ENCODE measurements at regions not wholly inside any gene's neighbourhood (a gene's known extent, or its start where the extent isn't known, plus 50 kb on each side); places are given as distances from the start of the nearest gene placed in this dataset.
"Not testable (repeated sequence)": the region's sequence is repeated elsewhere in the genome, so short reads cannot be mapped to it uniquely, and the experiment has no call there.

DNA sequence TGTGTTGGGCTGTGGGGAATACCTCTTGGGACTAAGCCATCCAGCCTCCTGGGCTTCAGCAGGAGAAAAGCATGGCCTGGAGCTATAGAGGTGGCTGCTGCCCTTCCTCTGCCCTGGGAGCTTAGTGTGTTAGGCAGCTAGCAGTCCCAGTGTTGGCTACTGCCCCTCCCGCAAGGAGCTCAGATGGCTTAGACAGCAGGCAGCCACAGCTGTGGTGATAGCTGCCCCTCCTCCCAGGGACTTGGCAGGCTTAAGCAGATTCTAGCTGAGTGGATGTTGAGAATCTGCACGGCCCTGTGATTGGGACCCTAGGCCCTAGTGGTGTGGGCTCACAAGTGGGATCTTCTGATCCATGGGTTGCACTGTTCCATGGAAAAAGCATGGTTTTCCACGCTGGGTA lies 264.5 kb downstream of the TDRD3 start:
- no peak overlapping the region for H3K4me3 ChIP-seq (ENCODE audit: control insufficient read depth, low read depth, low read length)
- DNase-seq (ENCODE audit: low read depth), result no peak
- TF ChIP-seq, protein P1, sequence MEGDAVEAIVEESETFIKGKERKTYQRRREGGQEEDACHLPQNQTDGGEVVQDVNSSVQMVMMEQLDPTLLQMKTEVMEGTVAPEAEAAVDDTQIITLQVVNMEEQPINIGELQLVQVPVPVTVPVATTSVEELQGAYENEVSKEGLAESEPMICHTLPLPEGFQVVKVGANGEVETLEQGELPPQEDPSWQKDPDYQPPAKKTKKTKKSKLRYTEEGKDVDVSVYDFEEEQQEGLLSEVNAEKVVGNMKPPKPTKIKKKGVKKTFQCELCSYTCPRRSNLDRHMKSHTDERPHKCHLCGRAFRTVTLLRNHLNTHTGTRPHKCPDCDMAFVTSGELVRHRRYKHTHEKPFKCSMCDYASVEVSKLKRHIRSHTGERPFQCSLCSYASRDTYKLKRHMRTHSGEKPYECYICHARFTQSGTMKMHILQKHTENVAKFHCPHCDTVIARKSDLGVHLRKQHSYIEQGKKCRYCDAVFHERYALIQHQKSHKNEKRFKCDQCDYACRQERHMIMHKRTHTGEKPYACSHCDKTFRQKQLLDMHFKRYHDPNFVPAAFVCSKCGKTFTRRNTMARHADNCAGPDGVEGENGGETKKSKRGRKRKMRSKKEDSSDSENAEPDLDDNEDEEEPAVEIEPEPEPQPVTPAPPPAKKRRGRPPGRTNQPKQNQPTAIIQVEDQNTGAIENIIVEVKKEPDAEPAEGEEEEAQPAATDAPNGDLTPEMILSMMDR (conservative IDR thresholded peaks at IDR 0.05; ENCODE audit: control insufficient read depth, insufficient read depth, low read depth, low read length), result no peak

DNA sequence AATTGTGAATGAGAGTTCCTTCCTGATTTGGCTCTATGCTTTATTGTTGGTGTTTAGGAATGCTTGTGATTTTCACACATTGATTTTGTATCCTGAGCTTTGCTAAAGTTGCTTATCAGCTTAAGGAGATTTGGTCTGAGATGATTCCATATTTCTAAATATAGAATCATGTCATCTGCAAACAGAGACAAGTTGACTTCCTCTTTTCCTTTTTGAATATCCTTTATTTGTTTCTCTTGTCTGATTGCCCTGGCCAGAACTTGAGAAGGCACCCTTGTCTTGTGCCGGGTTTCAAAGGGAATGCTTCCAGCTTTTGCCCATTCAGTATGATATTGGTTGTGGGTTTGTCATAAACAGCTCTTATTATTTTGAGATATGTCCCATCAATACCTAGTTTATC lies 260.6 kb downstream of the TDRD3 start:
- not testable (repeated sequence) for DNase-seq (ENCODE audit: low read depth); H3K4me3 ChIP-seq (ENCODE audit: control insufficient read depth, low read depth, low read length)

DNA sequence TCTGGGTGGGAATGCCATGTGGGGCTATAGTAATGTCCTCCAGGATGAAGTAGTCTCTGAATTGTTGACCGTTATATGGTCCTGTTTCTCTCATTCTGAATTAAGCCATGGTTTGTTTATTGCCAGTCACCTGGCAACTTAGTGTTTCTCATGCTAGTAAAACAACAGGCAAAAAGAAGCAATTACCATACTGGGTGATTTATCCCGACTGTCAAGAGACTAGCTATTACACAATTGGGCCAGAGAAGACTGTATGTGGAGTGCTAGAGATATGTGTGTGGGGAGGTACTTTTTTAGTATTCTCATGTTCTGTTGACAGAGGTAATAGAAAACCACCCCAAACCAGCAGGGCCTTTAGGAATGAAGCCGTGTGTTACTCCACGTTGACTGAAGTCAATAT lies 258.2 kb downstream of the TDRD3 start:
- TF ChIP-seq, protein P1 (conservative IDR thresholded peaks at IDR 0.05; ENCODE audit: control insufficient read depth, insufficient read depth, low read depth, low read length), result no peak
- DNase-seq (ENCODE audit: low read depth), result no peak
- no peak overlapping the region for H3K4me3 ChIP-seq (ENCODE audit: control insufficient read depth, low read depth, low read length)

DNA sequence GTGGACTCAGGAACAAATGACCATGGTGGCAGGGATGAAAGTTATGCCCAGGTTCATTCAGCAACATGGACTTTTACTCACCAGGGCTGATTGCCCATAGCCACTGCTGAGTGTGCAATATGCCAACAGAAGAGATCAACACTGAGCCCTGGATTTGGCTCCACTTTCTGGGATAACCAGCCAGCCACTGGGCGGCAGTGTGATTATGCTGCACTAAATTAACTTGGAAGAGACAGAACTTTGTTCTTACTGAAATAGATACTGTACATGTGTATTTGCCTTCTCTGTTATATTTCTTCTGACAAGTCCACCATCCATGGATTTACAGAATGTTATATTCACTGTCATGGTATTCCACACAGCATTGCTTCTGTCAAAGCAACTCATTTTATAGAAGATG lies 257.4 kb downstream of the TDRD3 start:
- H3K4me3 ChIP-seq (ENCODE audit: control insufficient read depth, low read depth, low read length), result no peak overlapping the region
- no peak for DNase-seq (ENCODE audit: low read depth)
- TF ChIP-seq, protein P1 (conservative IDR thresholded peaks at IDR 0.05; ENCODE audit: control insufficient read depth, insufficient read depth, low read depth, low read length), result peak; percentile 35

DNA sequence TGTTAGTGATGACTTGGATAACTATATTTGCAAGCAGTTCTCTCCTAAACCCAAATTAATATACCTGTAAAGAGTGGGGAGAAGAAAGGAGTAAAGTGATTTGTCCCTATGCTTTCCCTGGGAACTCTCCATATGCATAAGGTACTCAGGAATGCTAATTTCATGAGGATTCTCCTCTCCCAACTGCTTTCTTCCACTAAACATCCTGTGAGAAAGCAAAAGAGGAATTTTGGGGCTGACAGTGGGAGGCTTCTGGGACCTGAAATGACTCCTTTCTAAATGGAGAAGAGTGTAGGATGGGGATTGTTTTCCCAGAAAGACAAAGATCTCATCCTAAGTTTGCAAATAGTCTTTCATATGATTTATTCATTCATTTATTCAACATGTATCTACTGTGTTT lies 250.5 kb downstream of the TDRD3 start:
- TF ChIP-seq, protein P1 (conservative IDR thresholded peaks at IDR 0.05; ENCODE audit: control insufficient read depth, insufficient read depth, low read depth, low read length), result no peak

DNA sequence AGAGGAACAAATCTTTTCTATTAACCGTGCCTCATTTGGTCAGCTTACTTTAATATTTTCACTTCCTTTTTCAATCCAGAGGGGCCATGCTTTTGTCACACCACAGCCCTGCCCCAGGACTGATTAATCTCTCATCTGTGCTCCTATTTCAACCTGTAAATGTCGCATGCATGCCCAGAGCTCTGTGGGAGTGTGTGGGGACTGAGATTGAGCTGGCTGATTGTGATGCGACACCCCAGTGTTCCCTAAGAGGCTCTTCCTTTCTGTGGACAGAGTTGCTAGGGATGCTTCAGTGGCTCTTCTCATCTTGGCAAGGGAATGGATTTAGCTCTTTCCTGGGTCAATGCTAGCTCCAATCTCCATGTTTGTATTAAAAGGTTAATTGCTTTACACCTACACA lies 249.6 kb downstream of the TDRD3 start:
- H3K4me3 ChIP-seq (ENCODE audit: control insufficient read depth, low read depth, low read length), result no peak overlapping the region
- TF ChIP-seq, protein P1 (conservative IDR thresholded peaks at IDR 0.05; ENCODE audit: control insufficient read depth, insufficient read depth, low read depth, low read length), result no peak
- DNase-seq (ENCODE audit: low read depth), result no peak

More for the DNA sequence above, 250.5 kb downstream of the TDRD3 start:
- H3K4me3 ChIP-seq (ENCODE audit: control insufficient read depth, low read depth, low read length), result no peak overlapping the region
- no peak for DNase-seq (ENCODE audit: low read depth)

DNA sequence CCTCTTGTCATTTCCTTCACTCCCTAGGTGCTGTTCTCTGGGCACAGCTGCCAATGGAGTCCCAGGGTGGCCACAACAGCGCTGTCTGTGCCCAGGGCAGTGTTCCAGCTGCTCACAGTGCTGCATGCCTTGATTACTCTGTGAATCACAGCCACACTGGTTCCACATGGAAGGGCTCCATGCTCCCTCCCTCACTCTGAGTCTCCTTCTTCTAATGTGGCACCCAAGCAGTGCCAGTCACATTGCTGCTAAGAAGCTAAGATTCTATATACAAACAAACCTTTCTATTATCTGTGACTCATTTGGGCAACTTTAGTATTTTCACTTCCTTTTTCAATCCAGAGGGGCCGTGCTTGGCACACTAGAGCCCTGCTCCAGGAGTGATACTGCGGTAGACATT lies 248.7 kb downstream of the TDRD3 start:
- DNase-seq (ENCODE audit: low read depth), result no peak
- no peak overlapping the region for H3K4me3 ChIP-seq (ENCODE audit: control insufficient read depth, low read depth, low read length)
- TF ChIP-seq, protein P1 (conservative IDR thresholded peaks at IDR 0.05; ENCODE audit: control insufficient read depth, insufficient read depth, low read depth, low read length), result no peak
